HEK293 (cell line): ENCODE measurements at regions not wholly inside any gene's neighbourhood (a gene's known extent, or its start where the extent isn't known, plus 50 kb on each side); places are given as distances from the start of the nearest gene placed in this dataset.

Experiments
- CTCF ChIA-PET: fragments of 350-600 bp; formaldehyde crosslinking; extraction: SDS; loops from one replicate; lab custom pipeline; 2021; ENCODE audit warnings: antibody characterized with exemption; lab: Yijun Ruan, JAX
- POLR2A ChIA-PET: fragments of 300-600 bp; formaldehyde crosslinking; extraction: SDS; loops from one replicate; lab custom pipeline; 2020; ENCODE audit warnings: antibody characterized with exemption, inconsistent platforms; lab: Yijun Ruan, JAX
- H3K27ac ChIP-seq: fragments of 200-500 bp; sonication (Bioruptor generic); 2 replicates; pipeline ENCODE4 v1.5.1; 2014; ENCODE audit warnings: low read depth, low read length, control low read depth, inconsistent platforms; ENCODE audit errors: extremely low read depth
- H3K36me3 ChIP-seq, 2 experiments: fragments of 200-500 bp in 1 of 2; sonication (Bioruptor generic) in 1 of 2; 1 replicate in 1 of 2; 2 replicates in 1 of 2; pipeline ENCODE4 v1.5.1; 2014 to 2017; ENCODE audit warnings: inconsistent platforms in 2 of 2, low read length in 2 of 2; ENCODE audit not compliant: control insufficient read depth in 2 of 2, insufficient read depth in 1 of 2
- H3K4me1 ChIP-seq: fragments of 200-500 bp; sonication (Bioruptor generic); 2 replicates; pipeline ENCODE4 v1.5.1; 2014; ENCODE audit warnings: mild to moderate bottlenecking, low read length, inconsistent platforms; ENCODE audit not compliant: control insufficient read depth, insufficient read depth
- H3K4me3 ChIP-seq: 2 replicates; pipeline ENCODE4 v1.5.1; 2011; ENCODE audit warnings: low read depth, mild to moderate bottlenecking, control low read depth, low read length, moderate library complexity
- H3K9me3 ChIP-seq: fragments of 200-500 bp; sonication (Bioruptor generic); 2 replicates; pipeline ENCODE4 v1.5.1; 2014; ENCODE audit warnings: low read depth, low read length, inconsistent platforms; ENCODE audit not compliant: control insufficient read depth, insufficient read depth
- SCRT1 ChIP-seq: fragments of 450-650 bp; formaldehyde crosslinking; IDR thresholded peaks from 2 replicates; pipeline ENCODE4 v1.5.1; 2016; ENCODE audit warnings: missing biosample characterization, missing genetic modification characterization, borderline replicate concordance
- ZBTB21 ChIP-seq: fragments of 450-650 bp; formaldehyde crosslinking; IDR thresholded peaks from 2 replicates; pipeline ENCODE4 v1.5.1; 2017; ENCODE audit warnings: missing biosample characterization, missing genetic modification characterization
- ZFP69B ChIP-seq: fragments of 450-650 bp; formaldehyde crosslinking; IDR thresholded peaks from 2 replicates; pipeline ENCODE4 v1.5.1; 2016; ENCODE audit warnings: missing biosample characterization, missing genetic modification characterization
- ZNF114 ChIP-seq: fragments of 450-650 bp; formaldehyde crosslinking; IDR thresholded peaks from 2 replicates; pipeline ENCODE4 v1.5.0; 2017; ENCODE audit warnings: missing biosample characterization, missing genetic modification characterization
- ZNF121 ChIP-seq: fragments of 450-650 bp; formaldehyde crosslinking; IDR thresholded peaks from 2 replicates; pipeline ENCODE4 v1.5.1; 2016; ENCODE audit warnings: missing biosample characterization, missing genetic modification characterization
- ZNF211 ChIP-seq: fragments of 450-650 bp; formaldehyde crosslinking; IDR thresholded peaks from 2 replicates; pipeline ENCODE4 v1.5.1; 2016; ENCODE audit warnings: low read depth, missing biosample characterization, missing genetic modification characterization
- ZNF221 ChIP-seq: fragments of 450-650 bp; formaldehyde crosslinking; IDR thresholded peaks from 2 replicates; pipeline ENCODE4 v1.5.1; 2017; ENCODE audit warnings: missing biosample characterization, missing genetic modification characterization, borderline replicate concordance
- ZNF24 ChIP-seq: fragments of 450-650 bp; formaldehyde crosslinking; IDR thresholded peaks from 2 replicates; pipeline ENCODE4 v1.5.1; 2016; ENCODE audit warnings: missing biosample characterization, missing genetic modification characterization
- ZNF335 ChIP-seq: fragments of 450-650 bp; formaldehyde crosslinking; conservative IDR thresholded peaks from 2 replicates; pipeline ENCODE4 v1.5.1; 2016; ENCODE audit warnings: missing biosample characterization, missing genetic modification characterization
- ZNF48 ChIP-seq: fragments of 450-650 bp; formaldehyde crosslinking; IDR thresholded peaks from 2 replicates; pipeline ENCODE4 v1.5.1; 2016; ENCODE audit warnings: missing biosample characterization, missing genetic modification characterization
- ZNF510 ChIP-seq: fragments of 450-650 bp; formaldehyde crosslinking; IDR thresholded peaks from 2 replicates; pipeline ENCODE4 v1.5.1; 2018; ENCODE audit warnings: mild to moderate bottlenecking, missing genetic modification characterization, missing biosample characterization; ENCODE audit not compliant: insufficient replicate concordance
- ZNF529 ChIP-seq: fragments of 450-650 bp; formaldehyde crosslinking; IDR thresholded peaks from 2 replicates; pipeline ENCODE4 v1.5.1; 2017; ENCODE audit warnings: missing genetic modification characterization, missing biosample characterization; ENCODE audit not compliant: insufficient replicate concordance
- ZNF658 ChIP-seq: fragments of 450-650 bp; formaldehyde crosslinking; IDR thresholded peaks from 2 replicates; pipeline ENCODE4; 2016; ENCODE audit warnings: missing biosample characterization, missing genetic modification characterization
- ZNF664 ChIP-seq: fragments of 450-650 bp; formaldehyde crosslinking; IDR thresholded peaks from 2 replicates; pipeline ENCODE4 v1.5.1; 2016; ENCODE audit warnings: missing biosample characterization, missing genetic modification characterization
- ZNF76 ChIP-seq: fragments of 450-650 bp; formaldehyde crosslinking; IDR thresholded peaks from 2 replicates; pipeline ENCODE4; 2016; ENCODE audit warnings: low read depth, missing biosample characterization, missing genetic modification characterization, borderline replicate concordance
- ZSCAN16 ChIP-seq: fragments of 450-650 bp; formaldehyde crosslinking; IDR thresholded peaks from 2 replicates; pipeline ENCODE4 v1.5.1; 2016; ENCODE audit warnings: missing biosample characterization, missing genetic modification characterization
- ZXDB ChIP-seq: fragments of 450-650 bp; formaldehyde crosslinking; IDR thresholded peaks from 2 replicates; pipeline ENCODE4 v1.5.1; 2016; ENCODE audit warnings: missing biosample characterization, missing genetic modification characterization
- TF ChIP-seq, protein P1 (sequence below): fragments of 450-650 bp; formaldehyde crosslinking; IDR thresholded peaks from 2 replicates; pipeline ENCODE4 v1.5.1; 2016; ENCODE audit warnings: missing biosample characterization, missing genetic modification characterization, borderline replicate concordance
- TF ChIP-seq, protein P2 (sequence below): fragments of 450-650 bp; formaldehyde crosslinking; IDR thresholded peaks from 2 replicates; pipeline ENCODE4 v1.5.1; 2017; ENCODE audit warnings: missing biosample characterization, missing genetic modification characterization
- TF ChIP-seq, protein P3 (sequence below): fragments of 450-650 bp; formaldehyde crosslinking; IDR thresholded peaks from 2 replicates; pipeline ENCODE4 v1.5.1; 2017; ENCODE audit warnings: missing biosample characterization, missing genetic modification characterization

DNA sequence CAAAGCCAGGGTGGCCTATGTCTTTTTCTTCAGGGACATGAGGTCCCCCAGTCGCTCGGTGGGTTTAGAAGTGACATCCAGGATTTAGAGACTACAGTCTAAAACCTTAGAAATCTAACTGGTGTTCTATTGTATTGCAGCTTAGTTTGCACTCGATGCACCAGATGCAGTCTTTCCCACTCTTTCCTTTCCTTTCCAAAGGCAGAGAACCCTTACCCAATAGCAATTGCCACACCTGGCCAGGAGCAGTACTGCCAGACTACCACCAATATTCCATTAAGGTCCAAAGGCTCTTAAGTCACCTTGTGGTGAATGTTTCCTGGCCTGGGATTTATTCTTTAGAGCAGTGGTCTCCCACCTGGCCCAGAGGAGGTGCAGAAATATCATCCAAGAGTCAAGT is 1068.8 kb downstream of the FAM133A start:
- Histone ChIP-seq H3K9me3 (no peaks in the 10 kb centered on the region), H3K36me3 (no peaks in the 10 kb centered on the region), H3K27ac (no peak overlapping the region), H3K4me3 (no peak overlapping the region), H3K4me1 (no peaks in the 10 kb centered on the region)
- TF ChIP-seq ZNF221 (no peak), ZNF121 (tag by site-specific recombination) (no peak), ZNF658 (tag by site-specific recombination) (no peak), ZNF48 (tag by site-specific recombination) (no peak), ZBTB21 (tag by site-specific recombination) (no peak), ZNF211 (tag by site-specific recombination) (no peak), ZFP69B (tag by site-specific recombination) (no peak), ZNF510 (no peak), SCRT1 (no peak), ZXDB (tag by site-specific recombination) (no peak), ZNF76 (no peak), ZNF114 (tag by site-specific recombination) (no peak)
- TF ChIP-seq, protein P1, sequence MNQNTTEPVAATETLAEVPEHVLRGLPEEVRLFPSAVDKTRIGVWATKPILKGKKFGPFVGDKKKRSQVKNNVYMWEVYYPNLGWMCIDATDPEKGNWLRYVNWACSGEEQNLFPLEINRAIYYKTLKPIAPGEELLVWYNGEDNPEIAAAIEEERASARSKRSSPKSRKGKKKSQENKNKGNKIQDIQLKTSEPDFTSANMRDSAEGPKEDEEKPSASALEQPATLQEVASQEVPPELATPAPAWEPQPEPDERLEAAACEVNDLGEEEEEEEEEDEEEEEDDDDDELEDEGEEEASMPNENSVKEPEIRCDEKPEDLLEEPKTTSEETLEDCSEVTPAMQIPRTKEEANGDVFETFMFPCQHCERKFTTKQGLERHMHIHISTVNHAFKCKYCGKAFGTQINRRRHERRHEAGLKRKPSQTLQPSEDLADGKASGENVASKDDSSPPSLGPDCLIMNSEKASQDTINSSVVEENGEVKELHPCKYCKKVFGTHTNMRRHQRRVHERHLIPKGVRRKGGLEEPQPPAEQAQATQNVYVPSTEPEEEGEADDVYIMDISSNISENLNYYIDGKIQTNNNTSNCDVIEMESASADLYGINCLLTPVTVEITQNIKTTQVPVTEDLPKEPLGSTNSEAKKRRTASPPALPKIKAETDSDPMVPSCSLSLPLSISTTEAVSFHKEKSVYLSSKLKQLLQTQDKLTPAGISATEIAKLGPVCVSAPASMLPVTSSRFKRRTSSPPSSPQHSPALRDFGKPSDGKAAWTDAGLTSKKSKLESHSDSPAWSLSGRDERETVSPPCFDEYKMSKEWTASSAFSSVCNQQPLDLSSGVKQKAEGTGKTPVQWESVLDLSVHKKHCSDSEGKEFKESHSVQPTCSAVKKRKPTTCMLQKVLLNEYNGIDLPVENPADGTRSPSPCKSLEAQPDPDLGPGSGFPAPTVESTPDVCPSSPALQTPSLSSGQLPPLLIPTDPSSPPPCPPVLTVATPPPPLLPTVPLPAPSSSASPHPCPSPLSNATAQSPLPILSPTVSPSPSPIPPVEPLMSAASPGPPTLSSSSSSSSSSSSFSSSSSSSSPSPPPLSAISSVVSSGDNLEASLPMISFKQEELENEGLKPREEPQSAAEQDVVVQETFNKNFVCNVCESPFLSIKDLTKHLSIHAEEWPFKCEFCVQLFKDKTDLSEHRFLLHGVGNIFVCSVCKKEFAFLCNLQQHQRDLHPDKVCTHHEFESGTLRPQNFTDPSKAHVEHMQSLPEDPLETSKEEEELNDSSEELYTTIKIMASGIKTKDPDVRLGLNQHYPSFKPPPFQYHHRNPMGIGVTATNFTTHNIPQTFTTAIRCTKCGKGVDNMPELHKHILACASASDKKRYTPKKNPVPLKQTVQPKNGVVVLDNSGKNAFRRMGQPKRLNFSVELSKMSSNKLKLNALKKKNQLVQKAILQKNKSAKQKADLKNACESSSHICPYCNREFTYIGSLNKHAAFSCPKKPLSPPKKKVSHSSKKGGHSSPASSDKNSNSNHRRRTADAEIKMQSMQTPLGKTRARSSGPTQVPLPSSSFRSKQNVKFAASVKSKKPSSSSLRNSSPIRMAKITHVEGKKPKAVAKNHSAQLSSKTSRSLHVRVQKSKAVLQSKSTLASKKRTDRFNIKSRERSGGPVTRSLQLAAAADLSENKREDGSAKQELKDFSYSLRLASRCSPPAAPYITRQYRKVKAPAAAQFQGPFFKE: no peak
- TF ChIP-seq, protein P2, sequence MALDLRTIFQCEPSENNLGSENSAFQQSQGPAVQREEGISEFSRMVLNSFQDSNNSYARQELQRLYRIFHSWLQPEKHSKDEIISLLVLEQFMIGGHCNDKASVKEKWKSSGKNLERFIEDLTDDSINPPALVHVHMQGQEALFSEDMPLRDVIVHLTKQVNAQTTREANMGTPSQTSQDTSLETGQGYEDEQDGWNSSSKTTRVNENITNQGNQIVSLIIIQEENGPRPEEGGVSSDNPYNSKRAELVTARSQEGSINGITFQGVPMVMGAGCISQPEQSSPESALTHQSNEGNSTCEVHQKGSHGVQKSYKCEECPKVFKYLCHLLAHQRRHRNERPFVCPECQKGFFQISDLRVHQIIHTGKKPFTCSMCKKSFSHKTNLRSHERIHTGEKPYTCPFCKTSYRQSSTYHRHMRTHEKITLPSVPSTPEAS (tag by site-specific recombination): no peak
- TF ChIP-seq, protein P3, sequence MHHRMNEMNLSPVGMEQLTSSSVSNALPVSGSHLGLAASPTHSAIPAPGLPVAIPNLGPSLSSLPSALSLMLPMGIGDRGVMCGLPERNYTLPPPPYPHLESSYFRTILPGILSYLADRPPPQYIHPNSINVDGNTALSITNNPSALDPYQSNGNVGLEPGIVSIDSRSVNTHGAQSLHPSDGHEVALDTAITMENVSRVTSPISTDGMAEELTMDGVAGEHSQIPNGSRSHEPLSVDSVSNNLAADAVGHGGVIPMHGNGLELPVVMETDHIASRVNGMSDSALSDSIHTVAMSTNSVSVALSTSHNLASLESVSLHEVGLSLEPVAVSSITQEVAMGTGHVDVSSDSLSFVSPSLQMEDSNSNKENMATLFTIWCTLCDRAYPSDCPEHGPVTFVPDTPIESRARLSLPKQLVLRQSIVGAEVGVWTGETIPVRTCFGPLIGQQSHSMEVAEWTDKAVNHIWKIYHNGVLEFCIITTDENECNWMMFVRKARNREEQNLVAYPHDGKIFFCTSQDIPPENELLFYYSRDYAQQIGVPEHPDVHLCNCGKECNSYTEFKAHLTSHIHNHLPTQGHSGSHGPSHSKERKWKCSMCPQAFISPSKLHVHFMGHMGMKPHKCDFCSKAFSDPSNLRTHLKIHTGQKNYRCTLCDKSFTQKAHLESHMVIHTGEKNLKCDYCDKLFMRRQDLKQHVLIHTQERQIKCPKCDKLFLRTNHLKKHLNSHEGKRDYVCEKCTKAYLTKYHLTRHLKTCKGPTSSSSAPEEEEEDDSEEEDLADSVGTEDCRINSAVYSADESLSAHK (tag by site-specific recombination): no peak
- CTCF ChIA-PET: interaction anchor here (0.5 kb wide), 1 partner anchor 188 kb away, joined by 4 read pairs; no protein-coding TSS in a partner anchor
- POLR2A ChIA-PET: no interaction called here

DNA sequence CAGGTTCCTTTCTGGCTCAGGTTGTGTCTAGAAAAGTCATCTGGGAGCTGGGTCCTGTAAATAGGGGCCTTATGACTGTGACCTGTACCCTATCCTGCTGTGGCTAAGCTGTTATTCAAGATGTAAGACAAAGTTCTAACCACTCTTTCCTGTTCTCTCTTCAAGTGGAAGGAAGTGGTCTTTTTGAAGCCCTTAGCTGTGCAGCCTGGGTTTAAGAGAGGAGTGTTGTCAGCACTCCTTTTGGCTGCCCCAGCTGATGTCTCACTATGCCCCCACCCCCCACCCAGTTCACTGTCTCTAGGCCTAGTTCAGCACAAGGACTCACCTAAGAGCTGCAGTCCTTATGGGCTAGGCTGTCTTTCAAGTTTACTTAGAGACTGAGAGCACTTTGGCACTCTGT is 1069.5 kb downstream of the FAM133A start:
- ChIA-PET POLR2A (no interaction called here), CTCF (no interaction called here)
- H3K9me3 ChIP-seq: no peaks in the 10 kb centered on the region
- H3K4me3 ChIP-seq: no peak overlapping the region
- H3K36me3 ChIP-seq: no peaks in the 10 kb centered on the region
- H3K4me1 ChIP-seq: no peaks in the 10 kb centered on the region
- TF ChIP-seq ZNF24 (no peak), ZNF529 (tag by site-specific recombination) (no peak), ZNF664 (tag by site-specific recombination) (no peak), ZSCAN16 (tag by site-specific recombination) (no peak), ZNF335 (tag by site-specific recombination) (no peak)
- H3K27ac ChIP-seq: no peak overlapping the region
